HepG2 (cell line): ENCODE measurements at regions not wholly inside any gene's neighbourhood (a gene's known extent, or its start where the extent isn't known, plus 50 kb on each side); places are given as distances from the start of the nearest gene placed in this dataset.

Experiments
- ATAC-seq: fragments of 200-7000 bp; cut with Tn5 transposase; 3 replicates; pipeline ENCODE4 v1.9.1; 2020; ENCODE audit warnings: mild to moderate bottlenecking, moderate library complexity
- BruUV-seq: library from RNA; stranded (reverse); fragments of 400-500 nt; replicated peaks from 2 replicates; lab custom pipeline; 2021; lab: Mats Ljungman, UMichigan
- CTCF ChIA-PET: fragments of 300-600 bp; formaldehyde crosslinking; extraction: SDS; loops from one replicate; lab custom pipeline; 2021; ENCODE audit warnings: low total read pairs, inconsistent platforms, low intra/inter-chr PET ratio; lab: Yijun Ruan, JAX
- POLR2A ChIA-PET: fragments of 350-600 bp; sonication (Branson Sonifier 250); formaldehyde crosslinking; loops from one replicate; lab custom pipeline; 2020; ENCODE audit warnings: antibody characterized with exemption, inconsistent platforms; lab: Yijun Ruan, JAX
- DNase-seq: peaks from one replicate; pipeline ENCODE4 v3.0.0-alpha.2; 2015; ENCODE audit warnings: low spot score
- FAIRE-seq: peaks from 3 replicates; lab custom pipeline; 2011; peaks lifted over from hg19 to GRCh38; lab: Jason Lieb, UNC
- H2AFZ ChIP-seq: one replicate; pipeline ENCODE4 v1.6.1; 2011; ENCODE audit warnings: low read length, inconsistent platforms
- H3K27ac ChIP-seq: fragments of 300-600 bp; 3 replicates; pipeline ENCODE4 v1.8.0; 2011; ENCODE audit warnings: mixed run types, mild to moderate bottlenecking, mixed read lengths, low read length, inconsistent platforms; ENCODE audit not compliant: insufficient read depth; ENCODE audit errors: extremely low read length
- H3K27me3 ChIP-seq, 2 experiments: fragments of 200-600 bp in 1 of 2; 2 replicates in 1 of 2; 3 replicates in 1 of 2; pipeline versions ENCODE4 v1.6.0 to v1.8.0; 2011; ENCODE audit warnings: low read length in 2 of 2, mild to moderate bottlenecking in 2 of 2, moderate library complexity in 2 of 2, inconsistent platforms in 1 of 2; ENCODE audit not compliant: insufficient read depth in 2 of 2, control insufficient read depth in 1 of 2
- H3K36me3 ChIP-seq, 2 experiments: fragments of 200-600 bp in 1 of 2; replicated peaks in 1 of 2; 2 replicates in 1 of 2; 3 replicates in 1 of 2; pipeline versions ENCODE4 v1.5.1 to v1.8.0; 2011; ENCODE audit warnings: low read length in 2 of 2, inconsistent platforms in 1 of 2; ENCODE audit not compliant: insufficient read depth in 2 of 2, control insufficient read depth in 1 of 2
- H3K4me1 ChIP-seq: 2 replicates; pipeline ENCODE4 v1.5.1; 2012; ENCODE audit warnings: low read length, inconsistent platforms; ENCODE audit not compliant: insufficient read depth
- H3K4me2 ChIP-seq: 2 replicates; pipeline ENCODE4 v1.6.0; 2011; ENCODE audit warnings: low read depth, low read length, inconsistent platforms
- H3K4me3 ChIP-seq, 3 experiments: fragments of 200-600 bp in 1 of 3; sonication (generic), shearing (Covaris generic) in 1 of 3; replicated peaks in 1 of 3; 2 replicates each; pipeline ENCODE4 v1.5.1; 2011 to 2016; ENCODE audit warnings: low read length in 3 of 3, inconsistent platforms in 2 of 3, low read depth in 2 of 3, mild to moderate bottlenecking in 2 of 3, control low read depth in 1 of 3, mixed read lengths in 1 of 3; ENCODE audit not compliant: insufficient read depth in 1 of 3
- H3K79me2 ChIP-seq: one replicate; pipeline ENCODE4 v1.6.1; 2011; ENCODE audit warnings: low read length, inconsistent platforms; ENCODE audit not compliant: insufficient read depth
- H3K9ac ChIP-seq: 2 replicates; pipeline ENCODE4 v1.6.0; 2011; ENCODE audit warnings: mild to moderate bottlenecking, low read depth, low read length, inconsistent platforms; ENCODE audit not compliant: insufficient read depth
- H3K9me3 ChIP-seq: 2 replicates; pipeline ENCODE4 v1.5.1; 2012; ENCODE audit warnings: mild to moderate bottlenecking, low read length
- H4K20me1 ChIP-seq: 2 replicates; pipeline ENCODE4 v1.6.0; 2011; ENCODE audit warnings: inconsistent platforms, mild to moderate bottlenecking, low read length, moderate library complexity; ENCODE audit not compliant: insufficient read depth
- ELF1 ChIP-seq: sonication (generic); formaldehyde crosslinking; IDR thresholded peaks from 2 replicates; pipeline ENCODE4 v1.4.0; 2020; ENCODE audit warnings: missing genetic modification reagents
- KLF13 ChIP-seq: sonication (generic); formaldehyde crosslinking; IDR thresholded peaks from 2 replicates; pipeline ENCODE4 v1.4.0; 2020; ENCODE audit warnings: mild to moderate bottlenecking, missing genetic modification reagents
- NFKB2 ChIP-seq: sonication (generic); formaldehyde crosslinking; IDR thresholded peaks from 2 replicates; pipeline ENCODE4 v1.4.0; 2020; ENCODE audit warnings: missing genetic modification reagents, borderline replicate concordance
- RELA ChIP-seq: sonication (generic); formaldehyde crosslinking; IDR thresholded peaks from 2 replicates; pipeline ENCODE4 v1.4.0; 2020; ENCODE audit warnings: missing genetic modification reagents
- SCMH1 ChIP-seq: sonication (generic); formaldehyde crosslinking; IDR thresholded peaks from 2 replicates; pipeline ENCODE4 v1.9.0; 2021; ENCODE audit warnings: missing genetic modification reagents, mild to moderate bottlenecking, borderline replicate concordance
- ZMYM3 ChIP-seq: sonication (generic); formaldehyde crosslinking; IDR thresholded peaks from 2 replicates; pipeline ENCODE4 v1.5.1; 2020; ENCODE audit warnings: mild to moderate bottlenecking, missing genetic modification reagents
- ZMYM4 ChIP-seq: sonication (generic); formaldehyde crosslinking; IDR thresholded peaks from 2 replicates; pipeline ENCODE4 v1.8.1; 2023; ENCODE audit warnings: mild to moderate bottlenecking, missing genetic modification reagents
- ZNF30 ChIP-seq: sonication (generic); formaldehyde crosslinking; IDR thresholded peaks from 2 replicates; pipeline ENCODE4 v1.5.0; 2020; ENCODE audit warnings: mild to moderate bottlenecking, missing genetic modification reagents
- ZNF652 ChIP-seq: IDR thresholded peaks from 2 replicates; pipeline ENCODE4 v1.6.1; 2016; ENCODE audit warnings: low read depth, borderline replicate concordance
- in situ Hi-C: cut with HindIII; loops from 2 replicates; pipeline ENCODE4 v1.10.0; 2017; ENCODE audit warnings: low pct_unique_long_range_greater_than_20kb; ENCODE audit not compliant: extremely low pct_ligation_motif_present
- intact Hi-C: fragments of 100-400 bp; cut with micrococcal nuclease; formaldehyde crosslinking; loops from one replicate; pipeline ENCODE4 v1.10.0; 2022; ENCODE audit not compliant: unreplicated experiment
- TF ChIP-seq, protein P1 (sequence below), 2 experiments: sonication (generic) in 1 of 2; formaldehyde crosslinking in 1 of 2; IDR thresholded peaks; 2 replicates each; pipeline versions ENCODE4 v1.5.1 to v1.6.1; 2011 to 2020; ENCODE audit warnings: borderline replicate concordance in 1 of 2, low read depth in 1 of 2, low read length in 1 of 2, mild to moderate bottlenecking in 1 of 2, missing genetic modification reagents in 1 of 2, moderate library complexity in 1 of 2
- TF ChIP-seq, protein P2 (sequence below): sonication (generic); formaldehyde crosslinking; IDR thresholded peaks from 2 replicates; pipeline ENCODE4 v1.4.0; 2020; ENCODE audit warnings: low read depth, mild to moderate bottlenecking, missing genetic modification reagents
- TF ChIP-seq, protein P3 (sequence below): sonication (generic); formaldehyde crosslinking; IDR thresholded peaks from 2 replicates; pipeline ENCODE4 v1.5.0; 2020; ENCODE audit warnings: missing genetic modification reagents
- TF ChIP-seq, protein P4 (sequence below): sonication (generic); formaldehyde crosslinking; IDR thresholded peaks from 2 replicates; pipeline ENCODE4 v1.4.0; 2020; ENCODE audit warnings: mild to moderate bottlenecking, low read depth, missing genetic modification reagents
- TF ChIP-seq, protein P5 (sequence below): sonication (generic); formaldehyde crosslinking; IDR thresholded peaks from 2 replicates; pipeline ENCODE4 v1.8.0; 2022; ENCODE audit warnings: mild to moderate bottlenecking, missing genetic modification reagents, moderate library complexity

DNA sequence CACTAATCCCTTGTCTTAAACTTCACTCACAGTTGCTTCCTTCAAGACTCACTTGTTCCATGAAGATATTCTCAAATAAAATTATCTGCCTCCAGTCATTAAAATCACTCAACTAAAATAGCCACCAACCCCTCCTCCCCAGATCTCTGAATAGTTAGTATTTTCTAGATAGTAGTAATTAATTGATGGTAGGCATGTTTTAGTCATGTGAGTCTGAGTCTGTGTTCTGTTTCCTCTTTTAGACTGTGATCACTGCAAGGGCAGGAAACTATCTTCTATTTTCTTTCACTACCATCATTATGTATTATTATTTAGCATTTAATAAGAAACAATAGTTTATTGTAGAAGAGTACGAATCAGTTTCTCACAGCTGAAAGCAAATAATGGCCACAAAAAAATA, 1080.5 kb downstream of the IGSF11 start (continued):
- TF ChIP-seq, protein P1, sequence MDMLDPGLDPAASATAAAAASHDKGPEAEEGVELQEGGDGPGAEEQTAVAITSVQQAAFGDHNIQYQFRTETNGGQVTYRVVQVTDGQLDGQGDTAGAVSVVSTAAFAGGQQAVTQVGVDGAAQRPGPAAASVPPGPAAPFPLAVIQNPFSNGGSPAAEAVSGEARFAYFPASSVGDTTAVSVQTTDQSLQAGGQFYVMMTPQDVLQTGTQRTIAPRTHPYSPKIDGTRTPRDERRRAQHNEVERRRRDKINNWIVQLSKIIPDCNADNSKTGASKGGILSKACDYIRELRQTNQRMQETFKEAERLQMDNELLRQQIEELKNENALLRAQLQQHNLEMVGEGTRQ (IDR thresholded peaks at IDR 0.05; ENCODE audit: low read depth, low read length), result no peak
- TF ChIP-seq, protein P1 (CRISPR knock-in tag; IDR thresholded peaks at IDR 0.05; ENCODE audit: borderline replicate concordance), result no peak
- no peak for TF ChIP-seq ELF1
- TF ChIP-seq, all 625 proteins: peak for 0

DNA sequence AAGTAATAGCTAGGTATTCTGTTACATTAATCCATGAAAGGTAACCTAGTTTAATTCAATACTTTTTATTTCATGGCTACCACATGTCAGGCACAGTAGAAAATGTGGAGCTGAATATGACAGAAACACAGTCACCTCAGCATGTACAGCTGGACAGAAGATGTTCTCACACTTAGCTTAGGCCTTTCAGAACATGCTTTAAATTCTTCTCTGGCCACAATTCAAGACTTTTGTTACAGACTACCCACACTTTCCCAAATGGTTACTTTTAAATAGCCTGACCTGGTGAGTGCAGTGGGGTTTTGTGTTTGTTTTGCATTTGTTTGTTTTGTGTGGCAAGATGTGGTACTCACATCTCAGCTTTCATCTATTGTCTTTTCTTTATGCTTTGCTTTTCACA, 1079.5 kb downstream of the IGSF11 start:
- CTCF ChIA-PET, result no interaction called here
- intact Hi-C loops, result no loop called here
- no peak for FAIRE-seq
- no peak overlapping the region for H2AFZ ChIP-seq
- in situ Hi-C loops, result no loop called here
- H3K27ac ChIP-seq, result no peak overlapping the region
- DNase-seq, result no peak
- H3K36me3 ChIP-seq, result no peaks in the 10 kb centered on the region
- no peaks in the 10 kb centered on the region for H3K79me2 ChIP-seq
- no peaks in the 10 kb centered on the region for H3K9me3 ChIP-seq
- POLR2A ChIA-PET, result no interaction called here
- H3K4me1 ChIP-seq, result no peaks in the 10 kb centered on the region
- no peak overlapping the region for H3K4me3 ChIP-seq
- no TSS peak for BruUV-seq
- H3K9ac ChIP-seq, result no peak overlapping the region
- no peak for ATAC-seq
- H3K27me3 ChIP-seq, result no peaks in the 10 kb centered on the region
- no peak overlapping the region for H3K4me2 ChIP-seq
- H4K20me1 ChIP-seq, result no peaks in the 10 kb centered on the region; the same call in 1 of the 2 replicates
- TF ChIP-seq NFKB2 (CRISPR knock-in tag) (no peak), ZMYM4 (CRISPR knock-in tag) (no peak), SCMH1 (CRISPR knock-in tag) (no peak), RELA (no peak), ZNF652 (CRISPR knock-in tag) (no peak), KLF13 (no peak), ZNF30 (CRISPR knock-in tag) (no peak), ZMYM3 (CRISPR knock-in tag) (no peak)
- TF ChIP-seq, protein P2, sequence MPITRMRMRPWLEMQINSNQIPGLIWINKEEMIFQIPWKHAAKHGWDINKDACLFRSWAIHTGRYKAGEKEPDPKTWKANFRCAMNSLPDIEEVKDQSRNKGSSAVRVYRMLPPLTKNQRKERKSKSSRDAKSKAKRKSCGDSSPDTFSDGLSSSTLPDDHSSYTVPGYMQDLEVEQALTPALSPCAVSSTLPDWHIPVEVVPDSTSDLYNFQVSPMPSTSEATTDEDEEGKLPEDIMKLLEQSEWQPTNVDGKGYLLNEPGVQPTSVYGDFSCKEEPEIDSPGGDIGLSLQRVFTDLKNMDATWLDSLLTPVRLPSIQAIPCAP (CRISPR knock-in tag), result no peak
- TF ChIP-seq, protein P3, sequence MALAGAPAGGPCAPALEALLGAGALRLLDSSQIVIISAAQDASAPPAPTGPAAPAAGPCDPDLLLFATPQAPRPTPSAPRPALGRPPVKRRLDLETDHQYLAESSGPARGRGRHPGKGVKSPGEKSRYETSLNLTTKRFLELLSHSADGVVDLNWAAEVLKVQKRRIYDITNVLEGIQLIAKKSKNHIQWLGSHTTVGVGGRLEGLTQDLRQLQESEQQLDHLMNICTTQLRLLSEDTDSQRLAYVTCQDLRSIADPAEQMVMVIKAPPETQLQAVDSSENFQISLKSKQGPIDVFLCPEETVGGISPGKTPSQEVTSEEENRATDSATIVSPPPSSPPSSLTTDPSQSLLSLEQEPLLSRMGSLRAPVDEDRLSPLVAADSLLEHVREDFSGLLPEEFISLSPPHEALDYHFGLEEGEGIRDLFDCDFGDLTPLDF (CRISPR knock-in tag), result no peak
- TF ChIP-seq, protein P4, sequence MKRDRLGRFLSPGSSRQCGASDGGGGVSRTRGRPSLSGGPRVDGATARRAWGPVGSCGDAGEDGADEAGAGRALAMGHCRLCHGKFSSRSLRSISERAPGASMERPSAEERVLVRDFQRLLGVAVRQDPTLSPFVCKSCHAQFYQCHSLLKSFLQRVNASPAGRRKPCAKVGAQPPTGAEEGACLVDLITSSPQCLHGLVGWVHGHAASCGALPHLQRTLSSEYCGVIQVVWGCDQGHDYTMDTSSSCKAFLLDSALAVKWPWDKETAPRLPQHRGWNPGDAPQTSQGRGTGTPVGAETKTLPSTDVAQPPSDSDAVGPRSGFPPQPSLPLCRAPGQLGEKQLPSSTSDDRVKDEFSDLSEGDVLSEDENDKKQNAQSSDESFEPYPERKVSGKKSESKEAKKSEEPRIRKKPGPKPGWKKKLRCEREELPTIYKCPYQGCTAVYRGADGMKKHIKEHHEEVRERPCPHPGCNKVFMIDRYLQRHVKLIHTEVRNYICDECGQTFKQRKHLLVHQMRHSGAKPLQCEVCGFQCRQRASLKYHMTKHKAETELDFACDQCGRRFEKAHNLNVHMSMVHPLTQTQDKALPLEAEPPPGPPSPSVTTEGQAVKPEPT (CRISPR knock-in tag), result no peak
- TF ChIP-seq, protein P5, sequence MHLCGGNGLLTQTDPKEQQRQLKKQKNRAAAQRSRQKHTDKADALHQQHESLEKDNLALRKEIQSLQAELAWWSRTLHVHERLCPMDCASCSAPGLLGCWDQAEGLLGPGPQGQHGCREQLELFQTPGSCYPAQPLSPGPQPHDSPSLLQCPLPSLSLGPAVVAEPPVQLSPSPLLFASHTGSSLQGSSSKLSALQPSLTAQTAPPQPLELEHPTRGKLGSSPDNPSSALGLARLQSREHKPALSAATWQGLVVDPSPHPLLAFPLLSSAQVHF (CRISPR knock-in tag), result no peak
